Heart left ventricle (tissue), 13 donors: ENCODE measurements at regions not wholly inside any gene's neighbourhood (a gene's known extent, or its start where the extent isn't known, plus 50 kb on each side); places are given as distances from the start of the nearest gene placed in this dataset.

Experiments
- CTCF ChIP-seq, 12 donors: fragments of 200-600 bp; sonication (generic) in 4 of 12; IDR thresholded peaks; one replicate each; pipeline versions ENCODE4 v1.5.0 to v1.8.0; 2018 to 2022; ENCODE audit warnings: antibody characterized with exemption in 12 of 12, mild to moderate bottlenecking in 5 of 12
- POLR2A ChIP-seq, 2 donors: fragments of 450-650 bp; IDR thresholded peaks; one replicate each; pipeline ENCODE4 v1.6.1; 2017; ENCODE audit warnings: antibody characterized with exemption in 2 of 2, mild to moderate bottlenecking in 2 of 2, moderate library complexity in 2 of 2
- donor health status: ischemic (EF 13 %, LVEDD 7.1; RV severe dilation, severe dysfunction).
- donor health status: DM: no; HTN: yes; CAD: no.
- donor health status: DM: no; HTN: no; CAD: no.
- donor health status: ischemic (EF 25% LVEDD 6.9; RV normal size, moderate dysfunction).
- donor health status: ischemic (EF 25% LVEDD 5.7; RV mildly dilated, moderate dysfunction).
- donor health status: ischemic (EF 35%, LVEDD 5.7; RV mildly dilated, moderate dysfunction).
- donor health status: nonischemic (EF 11% LVEDD 7.7; RV severe dilation, severe dysfunction).
- donor health status: DM: yes; HTN: yes; CAD: no.
- donor health status: PGD.
- donor health status: ischemic (EF 29% LVEDD 5.4; RV normal size, mild dysfunction).
- donor health status: nonischemic (EF 23%, LVEDD 6.1; RV moderate dilation, normal function).

- TF ChIP-seq CTCF (IDR thresholded peaks at IDR 0.05) (no peak), POLR2A (IDR thresholded peaks at IDR 0.05) (no peak)
Observed at GRCh38 chr4:66193487-66193886, 523.2 kb upstream of the EPHA5 start.
